Hepatocyte (in vitro differentiated cells): ENCODE measurements at regions not wholly inside any gene's neighbourhood (a gene's known extent, or its start where the extent isn't known, plus 50 kb on each side); places are given as distances from the start of the nearest gene placed in this dataset.

Experiments used
- DNase-seq: peaks from one replicate; pipeline ENCODE4 v3.0.0-alpha.2; 2016; ENCODE audit warnings: low spot score
- H2AFZ ChIP-seq: fragments of 200-600 bp; sonication (generic); 2 replicates; pipeline ENCODE4 v1.6.0; 2016; ENCODE audit warnings: antibody characterized with exemption, mild to moderate bottlenecking
- H3K27ac ChIP-seq: fragments of 200-600 bp; sonication (generic); 2 replicates; pipeline ENCODE4 v1.5.1; 2016; ENCODE audit warnings: mild to moderate bottlenecking
- H3K27me3 ChIP-seq: fragments of 200-600 bp; sonication (generic); 2 replicates; pipeline ENCODE4 v1.6.1; 2016
- H3K36me3 ChIP-seq: fragments of 200-600 bp; sonication (generic); replicated peaks from 2 replicates; pipeline ENCODE4 v1.5.1; 2016; ENCODE audit warnings: low read depth; ENCODE audit not compliant: insufficient read depth
- H3K4me1 ChIP-seq: fragments of 200-600 bp; sonication (generic); 2 replicates; pipeline ENCODE4 v1.5.1; 2016; ENCODE audit warnings: mild to moderate bottlenecking, moderate library complexity; ENCODE audit not compliant: insufficient read depth
- H3K4me2 ChIP-seq: fragments of 200-600 bp; sonication (generic); 2 replicates; pipeline ENCODE4 v1.6.0; 2016
- H3K4me3 ChIP-seq: fragments of 200-600 bp; sonication (generic); 2 replicates; pipeline ENCODE4 v1.5.1; 2016; ENCODE audit warnings: mild to moderate bottlenecking
- H3K79me2 ChIP-seq: fragments of 200-600 bp; sonication (generic); 2 replicates; pipeline ENCODE4 v1.6.0; 2017; ENCODE audit warnings: mild to moderate bottlenecking
- H3K9me2 ChIP-seq: fragments of 200-600 bp; sonication (generic); replicated peaks from 2 replicates; pipeline ENCODE4 v1.6.0; 2017; ENCODE audit warnings: mild to moderate bottlenecking; ENCODE audit not compliant: insufficient read depth
- H3K9me3 ChIP-seq: fragments of 200-600 bp; sonication (generic); 2 replicates; pipeline ENCODE4 v1.5.1; 2016; ENCODE audit warnings: low read depth, mild to moderate bottlenecking
- H4K20me1 ChIP-seq: fragments of 200-600 bp; sonication (generic); 2 replicates; pipeline ENCODE4 v1.6.0; 2016; ENCODE audit warnings: mild to moderate bottlenecking; ENCODE audit not compliant: insufficient read depth, poor library complexity, severe bottlenecking
- CTCF ChIP-seq: fragments of 200-600 bp; sonication (generic); IDR thresholded peaks from 2 replicates; pipeline ENCODE4 v1.5.1; 2016; ENCODE audit warnings: antibody characterized with exemption, mild to moderate bottlenecking; ENCODE audit not compliant: poor library complexity
- EZH2 ChIP-seq: fragments of 200-600 bp; sonication (generic); IDR thresholded peaks from 2 replicates; pipeline ENCODE4 v1.6.1; 2016; ENCODE audit warnings: antibody characterized with exemption, mild to moderate bottlenecking, borderline replicate concordance
- EZH2phosphoT487 ChIP-seq: fragments of 200-600 bp; sonication (generic); IDR thresholded peaks from one replicate; pipeline ENCODE4 v1.6.1; 2018; ENCODE audit warnings: antibody characterized with exemption, mild to moderate bottlenecking, low read depth, moderate library complexity; ENCODE audit not compliant: unreplicated experiment, severe bottlenecking
- WGBS: methylation state at CpG from one replicate; pipeline ENCODE4 v1.1.6; 2016; ENCODE audit warnings: low lambda C conversion rate; ENCODE audit errors: missing lambda C conversion rate; 5-methylcytosine and 5-hydroxymethylcytosine counted together

- WGBS = 92% methylated on average over 15 of the region's 15 CpGs
- no peak for DNase-seq
Measured at GRCh38 chr11:127137771-127138280, 137.3 kb upstream of the KIRREL3 start.

GRCh38 chr11:127136438-127136837 lies 135.9 kb upstream of the KIRREL3 start:
- WGBS = 93% methylated on average over 6 of the region's 6 CpGs
- no peak for DNase-seq
- no peaks in the 10 kb centered on the region for H3K9me3 ChIP-seq
- TF ChIP-seq EZH2phosphoT487 = no peak
- no peak for TF ChIP-seq CTCF
- H3K27me3 ChIP-seq = peaks cover 6% of the 10 kb centered on the region
- H3K9me2 ChIP-seq = no peaks in the 10 kb centered on the region
- no peaks in the 10 kb centered on the region for H3K36me3 ChIP-seq
- no peaks in the 10 kb centered on the region for H3K79me2 ChIP-seq
- no peak overlapping the region for H3K4me2 ChIP-seq
- no peaks in the 10 kb centered on the region for H3K4me1 ChIP-seq
- H3K4me3 ChIP-seq = no peak overlapping the region
- no peak overlapping the region for H3K27ac ChIP-seq
- no peak overlapping the region for H2AFZ ChIP-seq
- H4K20me1 ChIP-seq = no peaks in the 10 kb centered on the region

More at GRCh38 chr11:127137771-127138280, 137.3 kb upstream of the KIRREL3 start:
- H3K4me1 ChIP-seq = no peaks in the 10 kb centered on the region
- no peaks in the 10 kb centered on the region for H3K9me2 ChIP-seq
- no peaks in the 10 kb centered on the region for H3K36me3 ChIP-seq
- H4K20me1 ChIP-seq = no peaks in the 10 kb centered on the region
- no peaks in the 10 kb centered on the region for H3K9me3 ChIP-seq
- TF ChIP-seq EZH2 (no peak), EZH2phosphoT487 (no peak), CTCF (no peak)
- H3K4me2 ChIP-seq = no peak overlapping the region
- H3K27ac ChIP-seq = no peak overlapping the region
- peaks cover 5% of the 10 kb centered on the region for H3K27me3 ChIP-seq
- H3K4me3 ChIP-seq = no peak overlapping the region
- H3K79me2 ChIP-seq = no peaks in the 10 kb centered on the region
- no peak overlapping the region for H2AFZ ChIP-seq

GRCh38 chr11:127135256-127135655 lies 134.7 kb upstream of the KIRREL3 start:
- Histone ChIP-seq H4K20me1 (no peaks in the 10 kb centered on the region), H3K9me3 (no peaks in the 10 kb centered on the region), H2AFZ (no peak overlapping the region), H3K27ac (no peak overlapping the region), H3K4me1 (no peaks in the 10 kb centered on the region), H3K9me2 (no peaks in the 10 kb centered on the region), H3K27me3 (peaks cover 6% of the 10 kb centered on the region), H3K36me3 (no peaks in the 10 kb centered on the region), H3K79me2 (no peaks in the 10 kb centered on the region), H3K4me3 (no peak overlapping the region), H3K4me2 (no peak overlapping the region)
- DNase-seq = no peak
- no peak for TF ChIP-seq EZH2
- no peak for TF ChIP-seq CTCF
- no peak for TF ChIP-seq EZH2phosphoT487
- 86% methylated on average over 3 of the region's 3 CpGs for WGBS

- H3K4me3 ChIP-seq = no peak overlapping the region
- DNase-seq = no peak
- no peaks in the 10 kb centered on the region for H4K20me1 ChIP-seq
- H2AFZ ChIP-seq = no peak overlapping the region
- TF ChIP-seq EZH2 = no peak
- TF ChIP-seq EZH2phosphoT487 = no peak
- no peak for TF ChIP-seq CTCF
- no peaks in the 10 kb centered on the region for H3K4me1 ChIP-seq
- H3K9me2 ChIP-seq = no peaks in the 10 kb centered on the region
- WGBS = 24% methylated on average over 6 of the region's 6 CpGs
- H3K4me2 ChIP-seq = no peak overlapping the region
- no peak overlapping the region for H3K27ac ChIP-seq
- no peaks in the 10 kb centered on the region for H3K9me3 ChIP-seq
- peaks cover 6% of the 10 kb centered on the region for H3K27me3 ChIP-seq
- no peaks in the 10 kb centered on the region for H3K79me2 ChIP-seq
- H3K36me3 ChIP-seq = no peaks in the 10 kb centered on the region
Measured at GRCh38 chr11:127133061-127133460, 132.5 kb upstream of the KIRREL3 start.
